ENCODE measurements at regions not wholly inside any gene's neighbourhood (a gene's known extent, or its start where the extent isn't known, plus 50 kb on each side); places are given as distances from the start of the nearest gene placed in this dataset.

GRCh38 chr10:43963793-43964425 lies 315.2 kb upstream of the ZNF32 start:
- Histone ChIP-seq H3K27me3 (ENCODE audit: control insufficient read depth in 4 of 4, insufficient read depth in 4 of 4, low read length in 3 of 4) (no peaks in the 10 kb centered on the region), H3K36me3 (ENCODE audit: control insufficient read depth in 4 of 4, insufficient read depth in 3 of 4, low read depth in 1 of 4, low read length in 3 of 4) (no peaks in the 10 kb centered on the region), H3K4me1 (ENCODE audit: control insufficient read depth in 4 of 4, insufficient read depth in 4 of 4, low read length in 3 of 4) (peaks cover 0 to 3% (median 0%) of the 10 kb centered on the region in 4 donors), H3K27ac (ENCODE audit: low read depth in 1 of 2, low read length in 2 of 2) (no peak overlapping the region), H3K9me3 (ENCODE audit: control insufficient read depth in 4 of 4, low read length in 3 of 4) (no peaks in the 10 kb centered on the region), H3K9ac (ENCODE audit: low read depth in 1 of 2, low read length in 2 of 2) (no peak overlapping the region), H3K4me3 (ENCODE audit: low read depth in 1 of 3, low read length in 3 of 3) (no peak overlapping the region)
- DNase-seq (ENCODE audit: low spot score) = peak; percentile 32
- 69% methylated on average over 10 of the region's 10 CpGs for WGBS
- TF ChIP-seq TAF1 (conservative IDR thresholded peaks at IDR 0.05) = no peak
- TF ChIP-seq EGR1 (IDR thresholded peaks at IDR 0.05; ENCODE audit: low read depth in 2 of 2) = no peak
- TF ChIP-seq SP1 (IDR thresholded peaks at IDR 0.05) = no peak
- TF ChIP-seq RXRA (IDR thresholded peaks at IDR 0.05) = no peak
- TF ChIP-seq HNF4A (conservative IDR thresholded peaks at IDR 0.05) = no peak
- TF ChIP-seq RAD21 (IDR thresholded peaks at IDR 0.05) = no peak
- no peak for TF ChIP-seq CTCF (IDR thresholded peaks at IDR 0.05; ENCODE audit: low read depth, low read length, missing input control)
- TF ChIP-seq ATF3 (IDR thresholded peaks at IDR 0.05) = no peak
- TF ChIP-seq JUND (IDR thresholded peaks at IDR 0.05) = no peak
- no peak for TF ChIP-seq REST (IDR thresholded peaks at IDR 0.05)
- TF ChIP-seq MAX (IDR thresholded peaks at IDR 0.05) = no peak
- TF ChIP-seq YY1 (IDR thresholded peaks at IDR 0.05) = no peak
- TF ChIP-seq ZBTB33 (IDR thresholded peaks at IDR 0.05) = no peak
- no peak for TF ChIP-seq FOXA2 (IDR thresholded peaks at IDR 0.05)

- H3K4me1 ChIP-seq (ENCODE audit: control insufficient read depth in 4 of 4, insufficient read depth in 4 of 4, low read length in 3 of 4) = peaks cover 0 to 3% (median 0%) of the 10 kb centered on the region in 4 donors
- H3K4me3 ChIP-seq (ENCODE audit: low read depth in 1 of 3, low read length in 3 of 3) = no peak overlapping the region
- H3K9ac ChIP-seq (ENCODE audit: low read depth in 1 of 2, low read length in 2 of 2) = no peak overlapping the region
- no peaks in the 10 kb centered on the region for H3K9me3 ChIP-seq (ENCODE audit: control insufficient read depth in 4 of 4, low read length in 3 of 4)
- TF ChIP-seq TAF1 (conservative IDR thresholded peaks at IDR 0.05) = no peak
- no peak for TF ChIP-seq REST (IDR thresholded peaks at IDR 0.05)
- TF ChIP-seq EGR1 (IDR thresholded peaks at IDR 0.05; ENCODE audit: low read depth in 2 of 2) = no peak
- TF ChIP-seq ATF3 (IDR thresholded peaks at IDR 0.05) = no peak
- H3K36me3 ChIP-seq (ENCODE audit: control insufficient read depth in 4 of 4, insufficient read depth in 3 of 4, low read depth in 1 of 4, low read length in 3 of 4) = no peaks in the 10 kb centered on the region
- DNase-seq (ENCODE audit: low spot score) = peak; percentile 14
- H3K27me3 ChIP-seq (ENCODE audit: control insufficient read depth in 4 of 4, insufficient read depth in 4 of 4, low read length in 3 of 4) = no peaks in the 10 kb centered on the region
- H3K27ac ChIP-seq (ENCODE audit: low read depth in 1 of 2, low read length in 2 of 2) = no peak overlapping the region
- 93% methylated on average over 2 of the region's 2 CpGs for WGBS
Measured at GRCh38 chr10:43963379-43963778, 314.7 kb upstream of the ZNF32 start.

Data from liver (tissue), 8 donors.